GM18505 (cell line): ENCODE measurements at regions not wholly inside any gene's neighbourhood (a gene's known extent, or its start where the extent isn't known, plus 50 kb on each side); places are given as distances from the start of the nearest gene placed in this dataset.

Experiments
- ATAC-seq: cut with Tn5 transposase; IDR thresholded peaks from one replicate; pipeline ENCODE4 v1.9.1; 2021; ENCODE audit not compliant: unreplicated experiment
- POLR2A ChIP-seq: IDR thresholded peaks from 4 replicates; pipeline ENCODE4 v1.6.1; 2011; ENCODE audit warnings: borderline replicate concordance; ENCODE audit not compliant: insufficient read depth, insufficient read length; ENCODE audit errors: extremely low read depth

- no peak for TF ChIP-seq POLR2A
Observed at GRCh38 chr2:4024605-4025004, 321.2 kb downstream of the DCDC2C start.

GRCh38 chr2:4029081-4029480 is 325.7 kb downstream of the DCDC2C start:
- ATAC-seq = no peak
- no peak for TF ChIP-seq POLR2A

More at GRCh38 chr2:4024605-4025004, 321.2 kb downstream of the DCDC2C start:
- no peak for ATAC-seq

GRCh38 chr2:4039896-4040295 is 336.5 kb downstream of the DCDC2C start:
- ATAC-seq = no peak
- no peak for TF ChIP-seq POLR2A

GRCh38 chr2:4047961-4048891 is 344.9 kb downstream of the DCDC2C start:
- ATAC-seq = no peak
- TF ChIP-seq POLR2A = no peak

- ATAC-seq = no peak
- no peak for TF ChIP-seq POLR2A
Observed at GRCh38 chr2:4049463-4049862, 346.1 kb downstream of the DCDC2C start.

GRCh38 chr2:4053769-4054493 is 350.6 kb downstream of the DCDC2C start:
- TF ChIP-seq POLR2A = no peak
- ATAC-seq = no peak

- ATAC-seq = no peak
- TF ChIP-seq POLR2A = no peak
Observed at GRCh38 chr2:4066217-4066616, 362.8 kb downstream of the DCDC2C start.

GRCh38 chr2:4073026-4073569 is 369.7 kb downstream of the DCDC2C start:
- no peak for TF ChIP-seq POLR2A
- no peak for ATAC-seq

GRCh38 chr2:4077017-4077416 is 373.6 kb downstream of the DCDC2C start:
- ATAC-seq = no peak
- no peak for TF ChIP-seq POLR2A

GRCh38 chr2:4085186-4085585 is 381.8 kb downstream of the DCDC2C start:
- no peak for TF ChIP-seq POLR2A

GRCh38 chr2:4090668-4091630 is 387.6 kb downstream of the DCDC2C start:
- ATAC-seq = no peak
- no peak for TF ChIP-seq POLR2A

More at GRCh38 chr2:4085186-4085585, 381.8 kb downstream of the DCDC2C start:
- no peak for ATAC-seq

GRCh38 chr2:4091869-4092268 is 388.5 kb downstream of the DCDC2C start:
- no peak for TF ChIP-seq POLR2A
- no peak for ATAC-seq
